NCI-H2107 treated with DMSO at 0.1 percent for 48 hours (cell line): ENCODE measurements at regions not wholly inside any gene's neighbourhood (a gene's known extent, or its start where the extent isn't known, plus 50 kb on each side); places are given as distances from the start of the nearest gene placed in this dataset.
"Not testable (repeated sequence)": the region's sequence is repeated elsewhere in the genome, so short reads cannot be mapped to it uniquely, and the experiment has no call there.

Experiments used
- DNase-seq: peaks from one replicate; lab custom pipeline; 2025; ENCODE audit not compliant: unreplicated experiment; lab: John Stamatoyannopoulos, UW

GRCh38 chr16:5751216-5751615, 653.6 kb upstream of the EEF2KMT start:
- no peak for DNase-seq

GRCh38 chr16:5750439-5750838, 652.8 kb upstream of the EEF2KMT start:
- not testable (repeated sequence) for DNase-seq

GRCh38 chr16:5738586-5738985, 641.0 kb upstream of the EEF2KMT start:
- DNase-seq = no peak

- DNase-seq = no peak
These were observed 638.8 kb upstream of the EEF2KMT start for GRCh38 chr16:5736209-5736930.

- DNase-seq = no peak
These were observed 637.8 kb upstream of the EEF2KMT start for GRCh38 chr16:5735444-5735843.

GRCh38 chr16:5730783-5731182, 633.2 kb upstream of the EEF2KMT start:
- no peak for DNase-seq

GRCh38 chr16:5722116-5722619, 624.6 kb upstream of the EEF2KMT start:
- no peak for DNase-seq

GRCh38 chr16:5715155-5715554, 617.6 kb upstream of the EEF2KMT start:
- DNase-seq = no peak

- DNase-seq = no peak
These were observed 612.3 kb upstream of the EEF2KMT start for GRCh38 chr16:5709889-5710288.

- DNase-seq = no peak
These were observed 608.6 kb upstream of the EEF2KMT start for GRCh38 chr16:5706211-5706610.

- no peak for DNase-seq
These were observed 606.7 kb upstream of the EEF2KMT start for GRCh38 chr16:5704271-5704670.

GRCh38 chr16:5693426-5693825, 595.8 kb upstream of the EEF2KMT start:
- no peak for DNase-seq

- DNase-seq = no peak
These were observed 584.4 kb upstream of the EEF2KMT start for GRCh38 chr16:5681966-5682365.

- no peak for DNase-seq
These were observed 580.8 kb upstream of the EEF2KMT start for GRCh38 chr16:5678371-5678770.

GRCh38 chr16:5671421-5671820, 573.8 kb upstream of the EEF2KMT start:
- no peak for DNase-seq

GRCh38 chr16:5670198-5670597, 572.6 kb upstream of the EEF2KMT start:
- DNase-seq = no peak

- no peak for DNase-seq
These were observed 571.0 kb upstream of the EEF2KMT start for GRCh38 chr16:5668553-5668952.

- DNase-seq = no peak
These were observed 568.2 kb upstream of the EEF2KMT start for GRCh38 chr16:5665834-5666233.

GRCh38 chr16:5653789-5654188, 556.2 kb upstream of the EEF2KMT start:
- DNase-seq = no peak

GRCh38 chr16:5653041-5653440, 555.4 kb upstream of the EEF2KMT start:
- no peak for DNase-seq

GRCh38 chr16:5649762-5650743, 552.5 kb upstream of the EEF2KMT start:
- peak; percentile 1 for DNase-seq

GRCh38 chr16:5647051-5647450, 549.5 kb upstream of the EEF2KMT start:
- DNase-seq = no peak
